GM18508 (cell line): ENCODE measurements at regions not wholly inside any gene's neighbourhood (a gene's known extent, or its start where the extent isn't known, plus 50 kb on each side); places are given as distances from the start of the nearest gene placed in this dataset.
"Not testable (repeated sequence)": the region's sequence is repeated elsewhere in the genome, so short reads cannot be mapped to it uniquely, and the experiment has no call there.

ENCODE experiments used
- ATAC-seq: cut with Tn5 transposase; IDR thresholded peaks from one replicate; pipeline ENCODE4 v1.9.1; 2021; ENCODE audit warnings: moderate number of reproducible peaks; ENCODE audit not compliant: insufficient read depth, unreplicated experiment

GRCh38 chr6:170221052-170221752 lies 69.7 kb downstream of the DLL1 start:
- no peak for ATAC-seq

GRCh38 chr6:170213637-170214018 lies 77.2 kb downstream of the DLL1 start:
- ATAC-seq = not testable (repeated sequence)

- no peak for ATAC-seq
These were observed 77.8 kb downstream of the DLL1 start for GRCh38 chr6:170212956-170213636.

GRCh38 chr6:170212051-170212756 lies 78.7 kb downstream of the DLL1 start:
- no peak for ATAC-seq

- no peak for ATAC-seq
These were observed 79.4 kb downstream of the DLL1 start for GRCh38 chr6:170211404-170212025.

- ATAC-seq = no peak
These were observed 80.1 kb downstream of the DLL1 start for GRCh38 chr6:170210651-170211403.

- ATAC-seq = no peak
These were observed 80.9 kb downstream of the DLL1 start for GRCh38 chr6:170210026-170210390.

GRCh38 chr6:170209354-170210025 lies 81.4 kb downstream of the DLL1 start:
- no peak for ATAC-seq

- no peak for ATAC-seq
These were observed 82.1 kb downstream of the DLL1 start for GRCh38 chr6:170208651-170209353.

- ATAC-seq = no peak
These were observed 82.7 kb downstream of the DLL1 start for GRCh38 chr6:170208182-170208601.

- ATAC-seq = no peak
These were observed 83.2 kb downstream of the DLL1 start for GRCh38 chr6:170207586-170208181.

GRCh38 chr6:170206851-170207431 lies 83.9 kb downstream of the DLL1 start:
- ATAC-seq = no peak

GRCh38 chr6:170206317-170206621 lies 84.6 kb downstream of the DLL1 start:
- no peak for ATAC-seq

- ATAC-seq = no peak
These were observed 85.2 kb downstream of the DLL1 start for GRCh38 chr6:170205534-170206316.

GRCh38 chr6:170205126-170205525 lies 85.8 kb downstream of the DLL1 start:
- no peak for ATAC-seq

GRCh38 chr6:170203212-170203611 lies 87.7 kb downstream of the DLL1 start:
- no peak for ATAC-seq

- no peak for ATAC-seq
These were observed 88.3 kb downstream of the DLL1 start for GRCh38 chr6:170202416-170203135.
